GM19395 (cell line): ENCODE measurements at regions not wholly inside any gene's neighbourhood (a gene's known extent, or its start where the extent isn't known, plus 50 kb on each side); places are given as distances from the start of the nearest gene placed in this dataset.
"Not testable (repeated sequence)": the region's sequence is repeated elsewhere in the genome, so short reads cannot be mapped to it uniquely, and the experiment has no call there.

Source experiments
- ATAC-seq: cut with Tn5 transposase; IDR thresholded peaks from one replicate; pipeline ENCODE4 v1.9.1; 2021; ENCODE audit warnings: mild to moderate bottlenecking, moderate library complexity; ENCODE audit not compliant: unreplicated experiment

- no peak for ATAC-seq
These were observed 224.5 kb upstream of the CHAC2 start for GRCh38 chr2:53543083-53543482.

DNA sequence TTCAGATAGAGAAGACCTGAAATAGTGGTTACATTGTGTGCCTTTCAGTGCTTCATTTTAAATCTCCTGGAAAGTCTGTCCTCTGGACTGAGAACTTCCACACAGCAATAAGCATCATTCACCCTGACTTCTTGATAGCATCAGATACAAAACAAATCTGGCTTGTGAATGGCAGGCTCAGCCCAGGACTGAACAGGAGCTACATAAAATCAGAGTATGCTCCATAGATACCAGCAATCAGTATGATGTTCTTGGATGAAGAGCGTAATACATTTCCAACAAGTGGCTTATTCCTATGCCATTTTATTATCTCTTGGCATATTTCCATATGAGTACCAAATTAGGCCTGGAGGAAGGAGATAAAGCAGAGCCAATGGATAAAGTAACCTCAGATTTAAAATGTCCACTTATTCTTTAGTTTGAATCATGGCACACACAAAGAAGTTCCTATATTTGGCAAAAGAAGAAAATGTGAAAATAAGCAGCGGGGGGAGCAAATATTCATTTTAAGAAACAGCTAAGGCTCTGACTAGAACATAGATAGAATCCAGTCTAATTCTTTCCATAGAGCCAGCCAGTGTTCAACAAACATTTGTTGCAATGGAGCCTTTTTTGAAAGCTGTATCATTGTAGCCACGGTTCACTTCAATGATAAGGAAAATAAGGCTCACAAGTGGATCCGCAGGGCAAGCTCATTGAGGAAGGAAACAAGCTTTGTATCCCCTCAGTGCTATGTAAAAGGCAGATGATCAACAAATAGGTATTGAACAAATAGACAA lies 230.8 kb upstream of the CHAC2 start:
- no peak for ATAC-seq

DNA sequence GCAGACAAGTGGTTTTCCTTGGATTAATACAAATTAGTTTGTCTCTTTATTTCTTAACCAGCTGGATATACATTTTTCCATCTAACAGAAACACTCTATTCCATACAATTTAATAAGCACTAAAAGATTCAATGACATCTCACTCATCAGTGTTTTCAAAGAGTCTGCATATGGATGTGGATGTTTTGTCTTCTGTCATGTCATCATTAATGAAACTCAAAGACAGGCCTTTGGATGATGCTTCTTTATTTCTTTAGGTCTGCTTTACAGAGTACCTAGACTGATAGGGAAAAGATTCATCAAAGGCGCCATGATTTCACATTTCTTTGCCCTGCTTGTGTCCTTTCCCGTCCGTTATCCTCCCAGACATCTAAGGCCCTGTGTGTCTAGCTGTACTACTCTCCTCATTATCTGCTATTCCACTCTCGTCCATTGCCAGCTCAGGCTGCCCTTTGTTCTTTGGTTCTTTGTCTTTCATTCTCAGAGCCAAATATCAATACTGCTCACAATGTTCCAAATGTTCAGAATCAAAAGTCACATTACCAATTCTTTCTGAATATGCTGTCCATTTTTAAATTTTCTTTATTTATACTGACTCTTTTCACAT lies 232.3 kb upstream of the CHAC2 start:
- ATAC-seq: no peak

DNA sequence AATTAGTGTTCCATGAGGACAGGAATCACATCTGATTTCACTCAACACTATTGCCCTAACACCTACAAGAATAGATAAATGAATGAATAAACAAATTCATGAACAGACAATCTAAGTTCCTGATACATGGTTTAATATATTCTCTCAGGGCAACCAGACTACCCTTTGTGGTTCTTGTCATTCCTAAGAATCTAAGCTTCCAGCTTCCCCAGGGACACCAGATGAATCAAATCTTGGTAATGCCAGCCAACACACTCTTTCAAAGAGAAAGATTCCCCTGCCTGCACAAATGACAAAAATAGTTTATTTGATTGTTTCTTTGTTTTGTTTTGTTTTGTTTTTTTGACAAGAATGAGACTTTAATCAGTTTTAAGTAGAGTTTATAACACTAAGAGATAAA lies 237.5 kb upstream of the CHAC2 start:
- ATAC-seq: no peak

DNA sequence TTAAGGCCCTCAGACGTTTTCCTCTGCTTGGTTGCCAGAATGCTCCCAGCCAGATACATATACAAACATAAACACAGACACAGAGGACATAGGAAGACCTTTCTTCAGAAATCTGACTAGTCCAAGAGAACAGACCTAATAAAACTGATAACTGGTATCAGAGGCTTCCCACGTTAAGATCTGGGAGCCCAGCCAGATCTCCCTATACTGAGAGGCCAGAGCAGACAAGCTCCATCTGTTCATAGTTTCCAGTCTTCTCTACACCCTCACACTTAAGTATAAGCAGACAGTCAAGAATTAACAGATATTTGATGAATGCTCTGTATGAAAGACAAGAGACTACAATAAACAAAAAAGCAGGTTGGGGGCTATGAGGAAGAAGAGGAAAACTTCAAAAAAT lies 240.5 kb upstream of the CHAC2 start:
- no peak for ATAC-seq

- no peak for ATAC-seq
These were observed 247.4 kb upstream of the CHAC2 start for GRCh38 chr2:53519918-53520841.

DNA sequence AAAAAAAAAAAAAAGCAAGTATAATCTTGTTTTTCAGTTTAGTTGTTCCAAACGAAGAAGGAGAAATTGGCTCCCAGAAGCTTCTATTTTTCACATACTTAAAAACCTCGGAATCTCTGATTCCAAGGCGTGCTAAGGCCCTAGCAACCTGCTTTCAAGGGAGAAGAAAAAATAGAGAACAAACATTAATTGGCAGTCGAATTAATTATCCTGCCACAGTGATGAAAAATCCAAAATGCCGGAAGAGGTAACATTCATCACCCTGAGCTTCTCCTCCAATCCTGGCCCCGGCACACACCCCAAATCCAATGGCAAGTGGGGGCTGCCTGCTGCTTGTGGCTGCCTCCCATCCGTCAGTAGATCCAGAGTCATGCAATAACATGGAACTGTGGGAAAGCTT lies 250.2 kb upstream of the CHAC2 start:
- no peak for ATAC-seq

DNA sequence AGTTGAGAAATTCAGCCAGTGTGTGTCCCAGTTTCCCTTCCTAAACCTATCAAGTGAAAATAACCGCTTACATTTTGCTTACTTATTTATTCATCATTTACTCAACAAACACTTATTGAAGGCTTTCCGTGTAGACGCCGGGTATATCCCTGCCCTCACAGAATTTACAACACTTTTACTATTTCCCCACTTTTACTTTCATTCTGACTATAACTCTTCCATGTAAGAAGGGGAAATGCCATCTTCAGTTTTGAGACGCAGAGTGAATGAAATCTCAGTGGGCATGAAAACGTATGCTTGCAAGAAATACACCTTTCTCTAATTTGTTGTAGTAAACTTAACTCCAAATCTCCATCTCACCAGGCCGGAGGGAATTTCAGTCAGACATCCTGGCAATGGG lies 251.0 kb upstream of the CHAC2 start:
- ATAC-seq: no peak

GRCh38 chr2:53515435-53516332 lies 251.9 kb upstream of the CHAC2 start:
- no peak for ATAC-seq

DNA sequence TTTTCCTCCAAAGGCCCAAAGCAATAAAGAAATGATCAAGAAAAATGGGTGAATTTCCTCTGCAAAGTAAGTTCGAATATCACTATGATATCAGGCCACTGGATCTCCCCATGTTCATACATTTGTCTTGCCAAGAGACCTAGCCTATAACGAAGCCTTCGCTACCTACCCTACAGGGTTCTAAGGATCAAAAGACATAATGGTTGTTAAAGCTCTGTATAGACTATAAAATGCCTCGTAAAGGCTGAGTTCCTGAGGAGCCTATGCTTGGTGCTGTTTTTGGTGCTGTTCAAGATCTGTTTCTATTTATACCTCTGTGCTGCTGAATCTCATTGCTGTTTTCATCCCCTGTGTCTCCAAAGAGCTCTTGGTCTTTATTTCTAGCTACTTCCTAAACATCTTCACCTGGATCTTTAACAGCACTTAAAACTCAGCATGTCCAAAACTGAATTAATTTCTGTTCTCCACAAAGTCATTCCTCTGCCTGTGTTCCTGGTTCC lies 254.4 kb upstream of the CHAC2 start:
- ATAC-seq: no peak

- no peak for ATAC-seq
These were observed 255.4 kb upstream of the CHAC2 start for GRCh38 chr2:53512071-53512826.

DNA sequence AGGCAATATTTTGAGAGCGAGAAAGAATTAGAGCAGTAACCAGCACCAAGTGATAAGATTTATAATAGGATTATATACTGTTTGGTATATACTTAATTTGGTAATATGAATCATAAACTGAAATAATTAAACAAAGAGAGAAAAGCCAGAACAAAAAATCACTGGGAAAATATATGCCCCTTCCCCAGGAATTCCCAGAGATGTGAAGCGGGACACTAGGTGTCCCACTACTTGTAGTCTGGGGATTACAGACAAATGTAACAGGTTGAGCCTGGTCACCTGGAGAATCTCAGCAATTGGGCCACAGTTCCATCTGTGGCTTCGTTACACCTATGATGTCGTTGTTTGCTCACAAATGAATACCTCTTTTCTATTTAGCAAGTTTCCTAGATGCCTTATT lies 256.1 kb upstream of the CHAC2 start:
- no peak for ATAC-seq

DNA sequence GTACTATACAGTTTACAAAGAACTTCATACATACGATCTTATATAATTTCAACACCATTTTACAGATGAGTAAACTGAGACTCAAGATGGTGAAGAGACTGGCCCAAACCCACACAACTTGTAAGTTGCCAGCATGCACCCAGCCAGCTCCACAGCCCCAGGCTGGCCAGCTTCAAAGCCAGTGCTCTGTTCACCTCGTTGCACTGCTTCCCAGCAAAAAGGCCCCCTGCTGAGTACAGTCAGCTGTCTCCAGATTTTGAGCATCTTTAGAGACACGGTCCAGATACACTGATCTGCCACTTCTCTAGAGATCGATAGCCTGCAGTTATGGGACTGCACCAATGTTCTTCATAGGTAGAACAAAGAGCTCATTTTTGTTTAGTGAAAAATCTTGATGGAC lies 257.2 kb upstream of the CHAC2 start:
- ATAC-seq: no peak

GRCh38 chr2:53509831-53510388 lies 257.7 kb upstream of the CHAC2 start:
- no peak for ATAC-seq

GRCh38 chr2:53508667-53509066 lies 258.9 kb upstream of the CHAC2 start:
- ATAC-seq: no peak

- not testable (repeated sequence) for ATAC-seq
These were observed 260.5 kb upstream of the CHAC2 start for GRCh38 chr2:53507070-53507469.

DNA sequence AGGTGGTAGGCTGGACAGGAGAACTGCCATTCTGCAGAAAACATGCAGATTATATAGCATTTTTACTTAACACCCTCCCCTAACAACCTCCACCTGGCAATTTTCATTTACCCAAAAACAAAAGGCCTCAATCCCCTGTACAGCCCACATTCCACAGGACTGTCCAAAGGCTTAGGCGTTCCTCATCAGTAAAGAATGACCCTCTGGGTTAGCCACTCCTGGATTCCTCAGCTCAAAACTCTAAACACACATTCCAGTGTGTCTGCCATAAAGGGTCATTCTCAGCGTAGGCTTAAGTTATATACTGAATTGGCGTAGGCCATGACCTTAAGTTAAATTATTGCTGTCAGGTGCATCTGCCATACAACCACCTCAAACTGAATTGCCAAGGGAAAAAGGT lies 261.8 kb upstream of the CHAC2 start:
- ATAC-seq: no peak

- ATAC-seq: no peak
These were observed 263.1 kb upstream of the CHAC2 start for GRCh38 chr2:53504507-53504906.

- no peak for ATAC-seq
These were observed 267.4 kb upstream of the CHAC2 start for GRCh38 chr2:53500181-53500580.
